ENCODE measurements at regions not wholly inside any gene's neighbourhood (a gene's known extent, or its start where the extent isn't known, plus 50 kb on each side); places are given as distances from the start of the nearest gene placed in this dataset.

DNA sequence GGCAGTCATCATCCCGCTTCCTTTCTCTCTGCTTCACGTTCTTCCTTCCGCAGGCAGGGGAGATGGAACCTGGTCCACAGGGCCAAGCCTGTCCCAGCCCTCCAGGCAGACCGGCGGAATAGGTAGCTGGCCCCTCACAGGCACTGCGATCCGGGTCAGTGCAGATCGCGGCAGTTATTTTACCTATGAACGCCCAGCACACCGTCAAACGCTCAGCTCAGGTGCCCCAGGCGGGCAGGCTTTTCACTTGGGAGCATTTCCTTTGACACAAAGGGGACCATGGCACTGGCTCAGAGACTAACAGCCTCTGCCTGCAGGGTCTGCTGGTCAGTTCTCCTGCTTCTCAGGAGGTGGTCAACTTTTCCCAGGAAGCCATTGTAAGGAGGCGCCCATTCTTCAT is 97.0 kb upstream of the ZNF98 start:
- no peak for TF ChIP-seq SP1 (IDR thresholded peaks at IDR 0.05; ENCODE audit: low read depth, low read length)
- TF ChIP-seq, protein P1, sequence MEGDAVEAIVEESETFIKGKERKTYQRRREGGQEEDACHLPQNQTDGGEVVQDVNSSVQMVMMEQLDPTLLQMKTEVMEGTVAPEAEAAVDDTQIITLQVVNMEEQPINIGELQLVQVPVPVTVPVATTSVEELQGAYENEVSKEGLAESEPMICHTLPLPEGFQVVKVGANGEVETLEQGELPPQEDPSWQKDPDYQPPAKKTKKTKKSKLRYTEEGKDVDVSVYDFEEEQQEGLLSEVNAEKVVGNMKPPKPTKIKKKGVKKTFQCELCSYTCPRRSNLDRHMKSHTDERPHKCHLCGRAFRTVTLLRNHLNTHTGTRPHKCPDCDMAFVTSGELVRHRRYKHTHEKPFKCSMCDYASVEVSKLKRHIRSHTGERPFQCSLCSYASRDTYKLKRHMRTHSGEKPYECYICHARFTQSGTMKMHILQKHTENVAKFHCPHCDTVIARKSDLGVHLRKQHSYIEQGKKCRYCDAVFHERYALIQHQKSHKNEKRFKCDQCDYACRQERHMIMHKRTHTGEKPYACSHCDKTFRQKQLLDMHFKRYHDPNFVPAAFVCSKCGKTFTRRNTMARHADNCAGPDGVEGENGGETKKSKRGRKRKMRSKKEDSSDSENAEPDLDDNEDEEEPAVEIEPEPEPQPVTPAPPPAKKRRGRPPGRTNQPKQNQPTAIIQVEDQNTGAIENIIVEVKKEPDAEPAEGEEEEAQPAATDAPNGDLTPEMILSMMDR (IDR thresholded peaks at IDR 0.05; ENCODE audit: control extremely low read depth in 1 of 3, insufficient read depth in 1 of 3, low read depth in 1 of 3, low read length in 3 of 3): no peak
- TF ChIP-seq RXRA (IDR thresholded peaks at IDR 0.05; ENCODE audit: insufficient read depth, low read depth, low read length): no peak
- no peak for TF ChIP-seq TAF1 (IDR thresholded peaks at IDR 0.05; ENCODE audit: low read depth, low read length)
- no peak for TF ChIP-seq MAFK (IDR thresholded peaks at IDR 0.05; ENCODE audit: low read depth, low read length)
- no peak for TF ChIP-seq CBX5 (IDR thresholded peaks at IDR 0.05; ENCODE audit: low read depth, low read length)
- TF ChIP-seq POLR2A (IDR thresholded peaks at IDR 0.05; ENCODE audit: control extremely low read depth in 1 of 2, low read depth in 2 of 2, low read length in 2 of 2): no peak
- TF ChIP-seq JUND (IDR thresholded peaks at IDR 0.05; ENCODE audit: low read length): no peak
- no peak for TF ChIP-seq RAD21 (IDR thresholded peaks at IDR 0.05 in 1 of 2, conservative IDR thresholded peaks at IDR 0.05 in 1 of 2; ENCODE audit: low read depth in 2 of 2, low read length in 2 of 2)
- TF ChIP-seq YY1 (IDR thresholded peaks at IDR 0.05; ENCODE audit: low read depth, low read length): no peak

Measured in H1 (cell line).